ENCODE measurements at regions not wholly inside any gene's neighbourhood (a gene's known extent, or its start where the extent isn't known, plus 50 kb on each side); places are given as distances from the start of the nearest gene placed in this dataset.
A peak's percentile ranks its signal among the peaks of the same experiment; 100 is the strongest.
"Not testable (repeated sequence)": the region's sequence is repeated elsewhere in the genome, so short reads cannot be mapped to it uniquely, and the experiment has no call there.

- DNase-seq (ENCODE audit: low spot score): no peak
Observed at GRCh38 chr4:4666693-4667621, 125.1 kb upstream of the STX18 start.

GRCh38 chr4:4666187-4666586 is 124.3 kb upstream of the STX18 start:
- DNase-seq (ENCODE audit: low spot score): no peak

GRCh38 chr4:4664234-4664633 is 122.4 kb upstream of the STX18 start:
- DNase-seq (ENCODE audit: low spot score): no peak

- DNase-seq (ENCODE audit: low spot score): peak; percentile 66
Observed at GRCh38 chr4:4663028-4663427, 121.2 kb upstream of the STX18 start.

GRCh38 chr4:4662230-4662629 is 120.4 kb upstream of the STX18 start:
- DNase-seq (ENCODE audit: low spot score): no peak

- DNase-seq (ENCODE audit: low spot score): peak; percentile 85
Observed at GRCh38 chr4:4659871-4660651, 118.2 kb upstream of the STX18 start.

GRCh38 chr4:4658052-4658451 is 116.2 kb upstream of the STX18 start:
- DNase-seq (ENCODE audit: low spot score): no peak

- no peak for DNase-seq (ENCODE audit: low spot score)
Observed at GRCh38 chr4:4656977-4657376, 115.1 kb upstream of the STX18 start.

- no peak for DNase-seq (ENCODE audit: low spot score)
Observed at GRCh38 chr4:4655901-4656300, 114.1 kb upstream of the STX18 start.

- DNase-seq (ENCODE audit: low spot score): no peak
Observed at GRCh38 chr4:4655011-4655410, 113.2 kb upstream of the STX18 start.

- no peak for DNase-seq (ENCODE audit: low spot score)
Observed at GRCh38 chr4:4651811-4652755, 110.2 kb upstream of the STX18 start.

- DNase-seq (ENCODE audit: low spot score): no peak
Observed at GRCh38 chr4:4647041-4647440, 105.2 kb upstream of the STX18 start.

- no peak for DNase-seq (ENCODE audit: low spot score)
Observed at GRCh38 chr4:4645743-4646142, 103.9 kb upstream of the STX18 start.

GRCh38 chr4:4644277-4644676 is 102.4 kb upstream of the STX18 start:
- not testable (repeated sequence) for DNase-seq (ENCODE audit: low spot score)

GRCh38 chr4:4643743-4644142 is 101.9 kb upstream of the STX18 start:
- DNase-seq (ENCODE audit: low spot score): not testable (repeated sequence)

- no peak for DNase-seq (ENCODE audit: low spot score)
Observed at GRCh38 chr4:4643306-4643705, 101.5 kb upstream of the STX18 start.

- no peak for DNase-seq (ENCODE audit: low spot score)
Observed at GRCh38 chr4:4642496-4643000, 100.7 kb upstream of the STX18 start.

GRCh38 chr4:4641661-4642495 is 100.0 kb upstream of the STX18 start:
- DNase-seq (ENCODE audit: low spot score): no peak

- DNase-seq (ENCODE audit: low spot score): no peak
Observed at GRCh38 chr4:4641254-4641653, 99.4 kb upstream of the STX18 start.

- no peak for DNase-seq (ENCODE audit: low spot score)
Observed at GRCh38 chr4:4640692-4641091, 98.8 kb upstream of the STX18 start.

GRCh38 chr4:4639370-4639769 is 97.5 kb upstream of the STX18 start:
- no peak for DNase-seq (ENCODE audit: low spot score)
